Spleen (tissue), 7 donors: ENCODE measurements at regions not wholly inside any gene's neighbourhood (a gene's known extent, or its start where the extent isn't known, plus 50 kb on each side); places are given as distances from the start of the nearest gene placed in this dataset.

Source experiments
- POLR2A ChIP-seq, 3 donors: fragments of 450-650 bp; IDR thresholded peaks; one replicate each; pipeline ENCODE4 v1.5.1; 2017; ENCODE audit warnings: antibody characterized with exemption in 3 of 3, mild to moderate bottlenecking in 1 of 3
- POLR2AphosphoS5 ChIP-seq, 3 donors: sonication (generic); formaldehyde crosslinking; IDR thresholded peaks; one replicate each; pipeline ENCODE4 v1.5.1; 2017; ENCODE audit warnings: antibody characterized with exemption in 3 of 3
- TF ChIP-seq, protein P1 (sequence below), 11 experiments: fragments of 200-600 bp in 7 of 11; fragments of 450-650 bp in 4 of 11; sonication (generic) in 4 of 11; IDR thresholded peaks in 8 of 11; conservative IDR thresholded peaks in 3 of 11; 1 replicate in 7 of 11; 2 replicates in 4 of 11; pipeline versions ENCODE4 v1.4.0 to v1.8.0; 2016 to 2021; ENCODE audit warnings: antibody characterized with exemption in 11 of 11, inconsistent platforms in 4 of 11, mild to moderate bottlenecking in 1 of 11
- donor health status: DM: no; HTN: no; CAD: no; lungs with moderate emphysema.
- donor health status: DM: no; HTN: no; CAD: no.
- donor health status: DM: no; HTN: no; CAD: no.

DNA sequence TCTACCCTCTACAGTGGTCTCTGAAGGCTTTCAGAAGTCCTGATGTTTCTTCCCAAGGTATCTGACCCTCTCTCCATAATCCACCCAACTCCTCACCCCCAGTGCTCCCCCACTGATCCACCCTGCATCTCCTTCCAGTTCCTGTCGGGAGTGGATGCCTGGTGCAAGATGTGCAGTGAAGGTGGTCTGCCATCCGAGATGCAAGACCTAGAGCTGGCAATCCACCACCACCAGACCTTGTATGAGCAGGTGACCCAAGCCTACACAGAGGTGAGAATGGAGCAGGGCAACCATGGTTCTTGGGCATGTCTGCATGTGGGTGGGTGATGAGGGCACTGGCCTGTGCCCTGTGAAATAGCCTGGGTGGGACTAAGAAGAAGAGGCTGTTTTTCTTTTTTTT, 337.8 kb upstream of the ROPN1 start:
- TF ChIP-seq POLR2A (IDR thresholded peaks at IDR 0.05) = no peak
- TF ChIP-seq, protein P1, sequence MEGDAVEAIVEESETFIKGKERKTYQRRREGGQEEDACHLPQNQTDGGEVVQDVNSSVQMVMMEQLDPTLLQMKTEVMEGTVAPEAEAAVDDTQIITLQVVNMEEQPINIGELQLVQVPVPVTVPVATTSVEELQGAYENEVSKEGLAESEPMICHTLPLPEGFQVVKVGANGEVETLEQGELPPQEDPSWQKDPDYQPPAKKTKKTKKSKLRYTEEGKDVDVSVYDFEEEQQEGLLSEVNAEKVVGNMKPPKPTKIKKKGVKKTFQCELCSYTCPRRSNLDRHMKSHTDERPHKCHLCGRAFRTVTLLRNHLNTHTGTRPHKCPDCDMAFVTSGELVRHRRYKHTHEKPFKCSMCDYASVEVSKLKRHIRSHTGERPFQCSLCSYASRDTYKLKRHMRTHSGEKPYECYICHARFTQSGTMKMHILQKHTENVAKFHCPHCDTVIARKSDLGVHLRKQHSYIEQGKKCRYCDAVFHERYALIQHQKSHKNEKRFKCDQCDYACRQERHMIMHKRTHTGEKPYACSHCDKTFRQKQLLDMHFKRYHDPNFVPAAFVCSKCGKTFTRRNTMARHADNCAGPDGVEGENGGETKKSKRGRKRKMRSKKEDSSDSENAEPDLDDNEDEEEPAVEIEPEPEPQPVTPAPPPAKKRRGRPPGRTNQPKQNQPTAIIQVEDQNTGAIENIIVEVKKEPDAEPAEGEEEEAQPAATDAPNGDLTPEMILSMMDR (IDR thresholded peaks at IDR 0.05 in 8 of 11, conservative IDR thresholded peaks at IDR 0.05 in 3 of 11) = no peak
- TF ChIP-seq POLR2AphosphoS5 (IDR thresholded peaks at IDR 0.05) = no peak
